Endothelial cell of umbilical vein (primary cell): ENCODE measurements at regions not wholly inside any gene's neighbourhood (a gene's known extent, or its start where the extent isn't known, plus 50 kb on each side); places are given as distances from the start of the nearest gene placed in this dataset.

ENCODE experiments used
- BruUV-seq: library from RNA; stranded (reverse); fragments of 400-500 nt; replicated peaks from 2 replicates; lab custom pipeline; 2021; lab: Mats Ljungman, UMichigan
- CTCF ChIA-PET: fragments of 300-600, 350-600 bp; sonication (Branson Sonifier 250); formaldehyde crosslinking; loops from one replicate; lab custom pipeline; 2021; ENCODE audit warnings: antibody characterized with exemption, inconsistent platforms; lab: Charles Lee
- POLR2A ChIA-PET: fragments of 300-600, 350-600 bp; sonication (Branson Sonifier 250); formaldehyde crosslinking; loops from one replicate; lab custom pipeline; 2021; ENCODE audit warnings: antibody characterized with exemption, inconsistent platforms; lab: Charles Lee
- DNase-seq: peaks from one replicate; pipeline ENCODE4 v3.0.0-alpha.2; 2011; ENCODE audit warnings: low read depth, low spot score
- FAIRE-seq: peaks from 2 replicates; lab custom pipeline; 2011; peaks lifted over from hg19 to GRCh38; lab: Jason Lieb, UNC
- H2AFZ ChIP-seq: 2 replicates; pipeline ENCODE4 v1.6.0; 2012; ENCODE audit warnings: low read depth, low read length, control low read depth, inconsistent platforms
- H3K27ac ChIP-seq: 2 replicates; pipeline ENCODE4 v1.5.1; 2011; ENCODE audit warnings: low read depth, mild to moderate bottlenecking, control low read depth, low read length, moderate library complexity; ENCODE audit not compliant: insufficient read depth
- H3K27me3 ChIP-seq, 2 experiments: 2 replicates each; pipeline versions ENCODE4 v1.6.0 to v1.6.1; 2011; ENCODE audit warnings: low read length in 2 of 2, mixed read lengths in 1 of 2; ENCODE audit not compliant: control insufficient read depth in 2 of 2, insufficient read depth in 2 of 2
- H3K36me3 ChIP-seq, 2 experiments: 2 replicates in 1 of 2; 3 replicates in 1 of 2; pipeline ENCODE4 v1.5.1; 2011; ENCODE audit warnings: low read length in 2 of 2, mild to moderate bottlenecking in 1 of 2, moderate library complexity in 1 of 2; ENCODE audit not compliant: control insufficient read depth in 2 of 2, insufficient read depth in 2 of 2; ENCODE audit errors: extremely low read depth in 1 of 2
- H3K4me1 ChIP-seq: 3 replicates; pipeline ENCODE4 v1.5.1; 2011; ENCODE audit warnings: mild to moderate bottlenecking, low read length; ENCODE audit not compliant: control insufficient read depth, insufficient read depth; ENCODE audit errors: extremely low read depth
- H3K4me2 ChIP-seq: 2 replicates; pipeline ENCODE4 v1.6.1; 2011; ENCODE audit warnings: low read length, control low read depth, mixed read lengths; ENCODE audit not compliant: insufficient read depth
- H3K4me3 ChIP-seq, 3 experiments: fragments of 200-600 bp in 1 of 3; sonication (generic), shearing (Covaris generic) in 1 of 3; replicated peaks in 1 of 3; 2 replicates each; pipeline ENCODE4 v1.5.1; 2011 to 2016; ENCODE audit warnings: control low read depth in 3 of 3, low read length in 3 of 3, mild to moderate bottlenecking in 2 of 3, inconsistent platforms in 1 of 3, low read depth in 1 of 3, moderate library complexity in 1 of 3; ENCODE audit not compliant: insufficient read depth in 1 of 3
- H3K79me2 ChIP-seq: 2 replicates; pipeline ENCODE4 v1.6.0; 2012; ENCODE audit warnings: low read length, inconsistent platforms; ENCODE audit not compliant: control insufficient read depth, insufficient read depth
- H3K9ac ChIP-seq: replicated peaks from 2 replicates; pipeline ENCODE3; 2011; ENCODE audit warnings: low read length, control low read depth; ENCODE audit not compliant: insufficient read depth; ENCODE audit errors: extremely low read depth
- H3K9me1 ChIP-seq: replicated peaks from 3 replicates; pipeline ENCODE4 v1.6.0; 2011; ENCODE audit warnings: mild to moderate bottlenecking, low read length; ENCODE audit not compliant: control insufficient read depth, insufficient read depth; ENCODE audit errors: extremely low read depth
- H3K9me3 ChIP-seq: replicated peaks from 2 replicates; pipeline ENCODE4 v1.5.1; 2012; ENCODE audit warnings: low read length, inconsistent platforms; ENCODE audit not compliant: control insufficient read depth, insufficient read depth
- H4K20me1 ChIP-seq: replicated peaks from 2 replicates; pipeline ENCODE3; 2011; ENCODE audit warnings: mild to moderate bottlenecking, low read length; ENCODE audit not compliant: control insufficient read depth, insufficient read depth; ENCODE audit errors: extremely low read depth
- CTCF ChIP-seq, 2 donors: IDR thresholded peaks; 1 replicate in 1 of 2; 2 replicates in 1 of 2; pipeline ENCODE4 v1.5.1; 2011; ENCODE audit warnings: low read length in 2 of 2, mild to moderate bottlenecking in 2 of 2, moderate library complexity in 2 of 2, control low read depth in 1 of 2, inconsistent platforms in 1 of 2, low read depth in 1 of 2; ENCODE audit not compliant: insufficient read depth in 1 of 2; ENCODE audit errors: extremely low read depth in 1 of 2
- EZH2 ChIP-seq: IDR thresholded peaks from 2 replicates; pipeline ENCODE4 v1.6.1; 2012; ENCODE audit warnings: borderline replicate concordance, low read depth, mild to moderate bottlenecking, moderate library complexity, low read length, inconsistent platforms; ENCODE audit not compliant: severe bottlenecking
- GATA2 ChIP-seq: IDR thresholded peaks from 2 replicates; pipeline ENCODE4 v1.7.0; 2011; ENCODE audit warnings: low read depth, mild to moderate bottlenecking, moderate library complexity, mixed read lengths, low read length; ENCODE audit not compliant: insufficient read length, insufficient read depth
- JUN ChIP-seq: IDR thresholded peaks from 2 replicates; pipeline ENCODE4 v1.6.1; 2011; ENCODE audit warnings: borderline replicate concordance, low read depth; ENCODE audit not compliant: insufficient read length, insufficient read depth
- MAX ChIP-seq: IDR thresholded peaks from 2 replicates; pipeline ENCODE4 v1.6.1; 2011; ENCODE audit not compliant: insufficient read depth, insufficient read length
- MYC ChIP-seq: IDR thresholded peaks from one replicate; pipeline ENCODE4 v1.6.1; 2011; ENCODE audit warnings: mild to moderate bottlenecking, low read depth, low read length
- POLR2A ChIP-seq: IDR thresholded peaks from 2 replicates; pipeline ENCODE4 v1.6.1; 2012; ENCODE audit warnings: low read depth, mild to moderate bottlenecking, control low read depth, low read length
- POLR2AphosphoS5 ChIP-seq: IDR thresholded peaks from 2 replicates; pipeline ENCODE4 v1.6.1; 2012; ENCODE audit warnings: low read depth, mild to moderate bottlenecking, control low read depth, low read length, moderate library complexity; ENCODE audit not compliant: insufficient read depth
- dilution Hi-C: fragments of 300-500 bp; cut with MboI; formaldehyde crosslinking; loops from one replicate; pipeline ENCODE4 v1.15.0; 2019; ENCODE audit warnings: low sequenced_read_pairs; ENCODE audit not compliant: extremely low pct_ligation_motif_present
- intact Hi-C: fragments of 100-400 bp; cut with micrococcal nuclease; formaldehyde crosslinking; loops from one replicate; pipeline ENCODE4 v1.10.0; 2022

- CTCF ChIA-PET: no interaction called here
- Histone ChIP-seq H3K9ac (no peak overlapping the region), H3K9me3 (no peaks in the 10 kb centered on the region), H3K36me3 (no peaks in the 10 kb centered on the region), H3K4me1 (peaks cover 5% of the 10 kb centered on the region), H3K27me3 (peaks cover 0 to 2% of the 10 kb centered on the region in 2 experiments), H3K27ac (no peak overlapping the region), H3K79me2 (no peaks in the 10 kb centered on the region), H4K20me1 (no peaks in the 10 kb centered on the region), H2AFZ (no peak overlapping the region), H3K4me3 (no peak overlapping the region), H3K9me1 (no peaks in the 10 kb centered on the region), H3K4me2 (no peak overlapping the region)
- BruUV-seq: no TSS peak
- POLR2A ChIA-PET: no interaction called here
- dilution Hi-C loops: no loop called here
- intact Hi-C loops: no loop called here
- TF ChIP-seq MAX (no peak), CTCF (IDR thresholded peaks at IDR 0.05; ENCODE audit: extremely low read depth in 1 of 2, insufficient read depth in 1 of 2, low read depth in 1 of 2, low read length in 2 of 2) (no peak), EZH2 (no peak), JUN (no peak), POLR2A (no peak), GATA2 (no peak), POLR2AphosphoS5 (no peak), MYC (no peak)
- no peak for FAIRE-seq
- DNase-seq: no peak
Observed at GRCh38 chr10:44806950-44807349, 104.2 kb upstream of the TMEM72 start.
